ENCODE measurements at regions not wholly inside any gene's neighbourhood (a gene's known extent, or its start where the extent isn't known, plus 50 kb on each side); places are given as distances from the start of the nearest gene placed in this dataset.

- TF ChIP-seq CTCF (IDR thresholded peaks at IDR 0.05) = no peak
- TF ChIP-seq ZFX (IDR thresholded peaks at IDR 0.05; ENCODE audit: borderline replicate concordance) = no peak
Measured at GRCh38 chr3:30550246-30550645, 56.2 kb upstream of the TGFBR2 start.

Data from 22Rv1 (cell line).